Esophagus muscularis mucosa (tissue), 3 donors: ENCODE measurements at regions not wholly inside any gene's neighbourhood (a gene's known extent, or its start where the extent isn't known, plus 50 kb on each side); places are given as distances from the start of the nearest gene placed in this dataset.

Source experiments
- POLR2A ChIP-seq: fragments of 450-650 bp; IDR thresholded peaks from one replicate; pipeline ENCODE4 v1.6.1; 2017; ENCODE audit warnings: antibody characterized with exemption, moderate library complexity, mild to moderate bottlenecking, low read depth
- TF ChIP-seq, protein P1 (sequence below), 3 experiments: fragments of 200-600 bp in 2 of 3; fragments of 450-650 bp in 1 of 3; sonication (generic) in 2 of 3; IDR thresholded peaks; one replicate each; pipeline ENCODE4 v1.5.1; 2017 to 2019; ENCODE audit warnings: antibody characterized with exemption in 3 of 3, mild to moderate bottlenecking in 2 of 3, moderate library complexity in 1 of 3

GRCh38 chr2:129188451-129188850 is 791.0 kb upstream of the RAB6C start:
- TF ChIP-seq, protein P1, sequence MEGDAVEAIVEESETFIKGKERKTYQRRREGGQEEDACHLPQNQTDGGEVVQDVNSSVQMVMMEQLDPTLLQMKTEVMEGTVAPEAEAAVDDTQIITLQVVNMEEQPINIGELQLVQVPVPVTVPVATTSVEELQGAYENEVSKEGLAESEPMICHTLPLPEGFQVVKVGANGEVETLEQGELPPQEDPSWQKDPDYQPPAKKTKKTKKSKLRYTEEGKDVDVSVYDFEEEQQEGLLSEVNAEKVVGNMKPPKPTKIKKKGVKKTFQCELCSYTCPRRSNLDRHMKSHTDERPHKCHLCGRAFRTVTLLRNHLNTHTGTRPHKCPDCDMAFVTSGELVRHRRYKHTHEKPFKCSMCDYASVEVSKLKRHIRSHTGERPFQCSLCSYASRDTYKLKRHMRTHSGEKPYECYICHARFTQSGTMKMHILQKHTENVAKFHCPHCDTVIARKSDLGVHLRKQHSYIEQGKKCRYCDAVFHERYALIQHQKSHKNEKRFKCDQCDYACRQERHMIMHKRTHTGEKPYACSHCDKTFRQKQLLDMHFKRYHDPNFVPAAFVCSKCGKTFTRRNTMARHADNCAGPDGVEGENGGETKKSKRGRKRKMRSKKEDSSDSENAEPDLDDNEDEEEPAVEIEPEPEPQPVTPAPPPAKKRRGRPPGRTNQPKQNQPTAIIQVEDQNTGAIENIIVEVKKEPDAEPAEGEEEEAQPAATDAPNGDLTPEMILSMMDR (IDR thresholded peaks at IDR 0.05): no peak
- no peak for TF ChIP-seq POLR2A
